Body of pancreas (tissue), 4 donors: ENCODE measurements at regions not wholly inside any gene's neighbourhood (a gene's known extent, or its start where the extent isn't known, plus 50 kb on each side); places are given as distances from the start of the nearest gene placed in this dataset.

Experiments
- ATAC-seq: fragments of 150-250 bp; one replicate; pipeline ENCODE4 v1.9.1; 2016
- DNase-seq, 4 donors: peaks; one replicate each; pipeline ENCODE4 v3.0.0-alpha.2; 2019
- H3K27ac ChIP-seq, 4 donors: fragments of 200-600 bp; sonication (generic); 1 replicate in 3 of 4; 2 replicates in 1 of 4; pipeline versions ENCODE4 v1.5.1 to v1.6.1; 2016 to 2019; ENCODE audit warnings: mild to moderate bottlenecking in 1 of 4, mixed read lengths in 1 of 4, moderate library complexity in 1 of 4
- H3K27me3 ChIP-seq, 2 donors: fragments of 200-600 bp; sonication (generic); one replicate each; pipeline ENCODE4 v1.6.0; 2016; ENCODE audit warnings: mild to moderate bottlenecking in 1 of 2
- H3K36me3 ChIP-seq, 2 donors: fragments of 200-600 bp; sonication (generic); replicated peaks in 1 of 2; 2 replicates each; pipeline ENCODE4 v1.5.1; 2016; ENCODE audit warnings: low read depth in 2 of 2; ENCODE audit not compliant: insufficient read depth in 1 of 2
- H3K4me1 ChIP-seq: fragments of 200-600 bp; sonication (generic); one replicate; pipeline ENCODE4 v1.6.0; 2016
- H3K4me3 ChIP-seq, 2 donors: fragments of 200-600 bp; sonication (generic); 1 replicate in 1 of 2; 2 replicates in 1 of 2; pipeline ENCODE4 v1.5.1; 2016 to 2019
- H3K9me3 ChIP-seq, 3 donors: fragments of 200-600 bp; sonication (generic); 1 replicate in 2 of 3; 2 replicates in 1 of 3; pipeline ENCODE4 v1.5.1; 2016
- POLR2A ChIP-seq, 3 donors: fragments of 450-650 bp; IDR thresholded peaks; one replicate each; pipeline ENCODE4 v1.6.1; 2016; ENCODE audit warnings: antibody characterized with exemption in 3 of 3, mild to moderate bottlenecking in 2 of 3
- WGBS, 2 donors: methylation state at CpG; one replicate each; pipeline ENCODE4 v1.1.5; 2017; 5-methylcytosine and 5-hydroxymethylcytosine counted together
- intact Hi-C: fragments of 100-400 bp; cut with DNase I; formaldehyde crosslinking; loops from one replicate; pipeline ENCODE4 v1.15.1; 2023
- TF ChIP-seq, protein P1 (sequence below), 7 experiments: fragments of 450-650 bp in 4 of 7; fragments of 200-600 bp in 3 of 7; sonication (generic) in 3 of 7; IDR thresholded peaks; one replicate each; pipeline ENCODE4 v1.5.1; 2016 to 2019; ENCODE audit warnings: antibody characterized with exemption in 7 of 7

DNA sequence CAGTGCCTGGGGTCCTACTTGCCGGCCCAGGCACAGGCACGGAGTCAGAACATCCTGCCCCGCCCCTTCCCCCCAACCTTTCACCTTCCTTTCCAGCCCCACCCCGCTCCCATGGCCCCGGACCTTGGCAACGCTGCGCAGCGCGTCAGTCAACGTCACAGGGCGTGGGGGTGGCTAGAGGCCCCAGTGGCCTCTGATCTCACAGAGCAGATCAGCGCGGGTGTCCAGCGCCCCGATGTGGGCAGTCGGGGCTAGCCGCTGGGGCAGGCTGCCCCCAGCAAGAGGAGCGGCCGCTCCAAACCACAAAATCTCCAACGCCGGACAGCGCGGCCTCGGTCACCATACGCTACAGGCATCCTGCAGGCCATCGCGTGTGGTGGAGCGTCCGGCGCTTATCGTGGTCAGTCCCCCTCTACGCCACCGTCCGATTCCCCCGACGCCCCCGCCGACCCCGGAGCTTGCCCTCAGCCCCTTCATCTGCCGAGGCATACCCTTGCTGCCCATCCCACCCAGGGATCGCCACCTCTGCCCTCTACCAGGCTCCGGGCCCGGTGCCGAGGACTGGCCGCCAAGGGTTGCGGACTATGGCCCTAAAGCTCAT lies 69.6 kb upstream of the APOOL start:
- no peak overlapping the region for H3K4me3 ChIP-seq
- intact Hi-C loops = no loop called here
- ATAC-seq (no peak), DNase-seq (no peak)
- H3K4me1 ChIP-seq = no peaks in the 10 kb centered on the region
- peaks cover 0 to 3% of the 10 kb centered on the region in 2 donors for H3K27me3 ChIP-seq
- no peaks in the 10 kb centered on the region for H3K9me3 ChIP-seq
- H3K27ac ChIP-seq = no peak overlapping the region
- no peak for TF ChIP-seq POLR2A (IDR thresholded peaks at IDR 0.05)
- TF ChIP-seq, protein P1, sequence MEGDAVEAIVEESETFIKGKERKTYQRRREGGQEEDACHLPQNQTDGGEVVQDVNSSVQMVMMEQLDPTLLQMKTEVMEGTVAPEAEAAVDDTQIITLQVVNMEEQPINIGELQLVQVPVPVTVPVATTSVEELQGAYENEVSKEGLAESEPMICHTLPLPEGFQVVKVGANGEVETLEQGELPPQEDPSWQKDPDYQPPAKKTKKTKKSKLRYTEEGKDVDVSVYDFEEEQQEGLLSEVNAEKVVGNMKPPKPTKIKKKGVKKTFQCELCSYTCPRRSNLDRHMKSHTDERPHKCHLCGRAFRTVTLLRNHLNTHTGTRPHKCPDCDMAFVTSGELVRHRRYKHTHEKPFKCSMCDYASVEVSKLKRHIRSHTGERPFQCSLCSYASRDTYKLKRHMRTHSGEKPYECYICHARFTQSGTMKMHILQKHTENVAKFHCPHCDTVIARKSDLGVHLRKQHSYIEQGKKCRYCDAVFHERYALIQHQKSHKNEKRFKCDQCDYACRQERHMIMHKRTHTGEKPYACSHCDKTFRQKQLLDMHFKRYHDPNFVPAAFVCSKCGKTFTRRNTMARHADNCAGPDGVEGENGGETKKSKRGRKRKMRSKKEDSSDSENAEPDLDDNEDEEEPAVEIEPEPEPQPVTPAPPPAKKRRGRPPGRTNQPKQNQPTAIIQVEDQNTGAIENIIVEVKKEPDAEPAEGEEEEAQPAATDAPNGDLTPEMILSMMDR (IDR thresholded peaks at IDR 0.05) = no peak
- no peaks in the 10 kb centered on the region for H3K36me3 ChIP-seq
- WGBS, 2 donors = 60 to 65% methylated on average over 1 to 11 of the region's 46 CpGs
